OCI-LY1 (cell line): ENCODE measurements at regions not wholly inside any gene's neighbourhood (a gene's known extent, or its start where the extent isn't known, plus 50 kb on each side); places are given as distances from the start of the nearest gene placed in this dataset.

Experiments
- H2AFZ ChIP-seq: fragments of 200-600 bp; sonication (generic), shearing (Covaris generic); 2 replicates; pipeline ENCODE4 v1.6.0; 2014; ENCODE audit warnings: antibody characterized with exemption, mild to moderate bottlenecking, low read length
- H3F3A ChIP-seq: fragments of 200-600 bp; sonication (generic), shearing (Covaris generic); 2 replicates; pipeline ENCODE4 v1.6.0; 2014; ENCODE audit warnings: mild to moderate bottlenecking, antibody characterized with exemption, low read length, moderate library complexity; ENCODE audit not compliant: insufficient read depth
- H3K27ac ChIP-seq: fragments of 200-600 bp; sonication (generic); 2 replicates; pipeline ENCODE4 v1.5.1; 2014; ENCODE audit warnings: low read length, mixed run types, mild to moderate bottlenecking, low read depth; ENCODE audit not compliant: poor library complexity, severe bottlenecking
- H3K27me3 ChIP-seq: fragments of 200-600 bp; sonication (generic); 2 replicates; pipeline ENCODE4 v1.6.0; 2014; ENCODE audit warnings: antibody characterized with exemption, mild to moderate bottlenecking, low read length, moderate library complexity; ENCODE audit not compliant: insufficient read depth
- H3K36me3 ChIP-seq: fragments of 200-600 bp; sonication (generic); 2 replicates; pipeline ENCODE4 v1.6.1; 2014; ENCODE audit warnings: mild to moderate bottlenecking, antibody characterized with exemption, low read length, moderate library complexity, mixed read lengths; ENCODE audit not compliant: insufficient read depth
- H3K4me1 ChIP-seq: fragments of 200-600 bp; sonication (generic); 2 replicates; pipeline ENCODE4 v1.5.1; 2014; ENCODE audit warnings: mild to moderate bottlenecking, low read length, moderate library complexity; ENCODE audit not compliant: insufficient read depth, severe bottlenecking
- H3K4me2 ChIP-seq: fragments of 200-600 bp; sonication (generic), shearing (Covaris generic); 2 replicates; pipeline ENCODE4 v1.6.1; 2014; ENCODE audit warnings: low read length
- H3K4me3 ChIP-seq: fragments of 200-600 bp; sonication (generic); 2 replicates; pipeline ENCODE4 v1.5.1; 2014; ENCODE audit warnings: low read length, low read depth, mild to moderate bottlenecking, mixed read lengths; ENCODE audit not compliant: poor library complexity, severe bottlenecking
- H3K79me2 ChIP-seq: fragments of 200-600 bp; shearing (Covaris generic); 2 replicates; pipeline ENCODE4 v1.6.1; 2016; ENCODE audit warnings: mixed run types, low read length, mixed read lengths; ENCODE audit not compliant: insufficient read depth
- H3K9ac ChIP-seq: fragments of 200-600 bp; sonication (generic), shearing (Covaris generic); 2 replicates; pipeline ENCODE4 v1.6.1; 2014; ENCODE audit warnings: mild to moderate bottlenecking, low read length, mixed read lengths
- H3K9me2 ChIP-seq: fragments of 200-600 bp; sonication (generic), shearing (Covaris generic); 2 replicates; pipeline ENCODE4 v1.6.1; 2014; ENCODE audit warnings: low read depth, mild to moderate bottlenecking, low read length, mixed read lengths
- H3K9me3 ChIP-seq: fragments of 200-600 bp; shearing (Covaris generic); 2 replicates; pipeline ENCODE4 v1.6.1; 2014; ENCODE audit warnings: low read length, mixed read lengths
- H4K20me1 ChIP-seq: fragments of 200-600 bp; sonication (generic), shearing (Covaris generic); 2 replicates; pipeline ENCODE4 v1.6.0; 2016; ENCODE audit warnings: mild to moderate bottlenecking, low read length; ENCODE audit not compliant: insufficient read depth
- CTCF ChIP-seq: fragments of 200-600 bp; sonication (generic), shearing (Covaris generic); IDR thresholded peaks from 2 replicates; pipeline ENCODE4 v1.5.1; 2017; ENCODE audit warnings: mild to moderate bottlenecking, antibody characterized with exemption, low read length, moderate library complexity, mixed read lengths
- EZH2 ChIP-seq: fragments of 200-600 bp; sonication (generic), shearing (Covaris generic); IDR thresholded peaks from 2 replicates; pipeline ENCODE4 v1.8.0; 2017; ENCODE audit warnings: borderline replicate concordance, mixed run types, mild to moderate bottlenecking, antibody characterized with exemption, low read length, moderate library complexity, mixed read lengths

- Histone ChIP-seq H3K27me3 (no peaks in the 10 kb centered on the region), H3K27ac (no peak overlapping the region), H2AFZ (no peak overlapping the region), H3F3A (no peaks in the 10 kb centered on the region), H3K4me2 (no peak overlapping the region), H4K20me1 (no peaks in the 10 kb centered on the region), H3K36me3 (no peaks in the 10 kb centered on the region), H3K4me1 (no peaks in the 10 kb centered on the region), H3K9me3 (no peaks in the 10 kb centered on the region), H3K9ac (no peak overlapping the region), H3K79me2 (no peaks in the 10 kb centered on the region), H3K9me2 (no peaks in the 10 kb centered on the region), H3K4me3 (no peak overlapping the region)
- TF ChIP-seq CTCF (no peak), EZH2 (no peak)
Measured at GRCh38 chr14:98249476-98249875, 1022.5 kb downstream of the BCL11B start.

- Histone ChIP-seq H3K9ac (no peak overlapping the region), H3K9me3 (no peaks in the 10 kb centered on the region), H4K20me1 (no peaks in the 10 kb centered on the region), H3K79me2 (no peaks in the 10 kb centered on the region), H3F3A (no peaks in the 10 kb centered on the region), H3K4me3 (no peak overlapping the region), H3K36me3 (no peaks in the 10 kb centered on the region), H3K27me3 (no peaks in the 10 kb centered on the region), H2AFZ (no peak overlapping the region), H3K4me1 (no peaks in the 10 kb centered on the region), H3K4me2 (no peak overlapping the region), H3K27ac (no peak overlapping the region), H3K9me2 (no peaks in the 10 kb centered on the region)
- TF ChIP-seq EZH2, result no peak
- no peak for TF ChIP-seq CTCF
Measured at GRCh38 chr14:98252820-98253219, 1019.2 kb downstream of the BCL11B start.

GRCh38 chr14:98259881-98260280 lies 1012.1 kb downstream of the BCL11B start:
- H3K9ac ChIP-seq, result no peak overlapping the region
- H3K4me3 ChIP-seq, result no peak overlapping the region

More at GRCh38 chr14:98259881-98260280, 1012.1 kb downstream of the BCL11B start:
- no peaks in the 10 kb centered on the region for H3K27me3 ChIP-seq
- H3K36me3 ChIP-seq, result no peaks in the 10 kb centered on the region
- no peaks in the 10 kb centered on the region for H3F3A ChIP-seq
- no peak overlapping the region for H3K4me2 ChIP-seq
- H2AFZ ChIP-seq, result no peak overlapping the region
- H3K9me3 ChIP-seq, result no peaks in the 10 kb centered on the region
- H3K4me1 ChIP-seq, result no peaks in the 10 kb centered on the region
- no peaks in the 10 kb centered on the region for H3K9me2 ChIP-seq
- TF ChIP-seq CTCF (no peak), EZH2 (no peak)
- H3K27ac ChIP-seq, result no peak overlapping the region
- no peaks in the 10 kb centered on the region for H3K79me2 ChIP-seq
- H4K20me1 ChIP-seq, result no peaks in the 10 kb centered on the region
